ENCODE measurements at regions not wholly inside any gene's neighbourhood (a gene's known extent, or its start where the extent isn't known, plus 50 kb on each side); places are given as distances from the start of the nearest gene placed in this dataset.
"Not testable (repeated sequence)": the region's sequence is repeated elsewhere in the genome, so short reads cannot be mapped to it uniquely, and the experiment has no call there.

GRCh38 chr22:12541412-12542170 is 2986.4 kb upstream of the OR11H1 start:
- H3K9me3 ChIP-seq; H3K4me1 ChIP-seq; H3K27me3 ChIP-seq; H3K4me3 ChIP-seq; H3K27ac ChIP-seq; H3K36me3 ChIP-seq; intact Hi-C loops (cut with DNase I); ATAC-seq: not testable (repeated sequence)
- peak in 2 of 5 donors; percentile 12 to 42 for DNase-seq
- 47 to 60% (median 52%) methylated on average over 5 to 10 of the region's 10 CpGs for WGBS, 4 donors

DNA sequence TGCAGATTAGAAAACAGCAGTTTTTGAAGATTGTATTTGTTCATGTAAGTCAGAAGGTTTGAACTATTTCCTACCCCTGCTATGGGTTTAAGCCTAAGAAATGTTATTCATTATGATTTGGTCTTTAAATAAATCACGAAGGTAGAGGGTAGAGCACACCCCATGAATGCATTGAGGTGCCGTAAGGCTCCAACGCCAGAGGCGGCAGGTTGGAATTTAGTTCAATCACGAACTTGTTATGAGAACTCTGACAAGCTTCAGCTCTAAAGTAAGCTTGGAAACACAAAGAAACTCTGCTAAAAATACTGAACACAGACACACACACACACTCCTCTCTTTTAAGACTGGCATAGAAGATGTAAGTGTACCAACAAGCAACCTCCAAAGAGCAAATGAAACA is 2974.6 kb upstream of the OR11H1 start:
- ATAC-seq; DNase-seq; H3K27ac ChIP-seq; intact Hi-C loops (cut with DNase I); H3K36me3 ChIP-seq; H3K4me3 ChIP-seq; H3K9me3 ChIP-seq; H3K4me1 ChIP-seq; H3K27me3 ChIP-seq: not testable (repeated sequence)
- WGBS, 4 donors: 43 to 69% (median 62%) methylated on average over 1 to 5 of the region's 5 CpGs

DNA sequence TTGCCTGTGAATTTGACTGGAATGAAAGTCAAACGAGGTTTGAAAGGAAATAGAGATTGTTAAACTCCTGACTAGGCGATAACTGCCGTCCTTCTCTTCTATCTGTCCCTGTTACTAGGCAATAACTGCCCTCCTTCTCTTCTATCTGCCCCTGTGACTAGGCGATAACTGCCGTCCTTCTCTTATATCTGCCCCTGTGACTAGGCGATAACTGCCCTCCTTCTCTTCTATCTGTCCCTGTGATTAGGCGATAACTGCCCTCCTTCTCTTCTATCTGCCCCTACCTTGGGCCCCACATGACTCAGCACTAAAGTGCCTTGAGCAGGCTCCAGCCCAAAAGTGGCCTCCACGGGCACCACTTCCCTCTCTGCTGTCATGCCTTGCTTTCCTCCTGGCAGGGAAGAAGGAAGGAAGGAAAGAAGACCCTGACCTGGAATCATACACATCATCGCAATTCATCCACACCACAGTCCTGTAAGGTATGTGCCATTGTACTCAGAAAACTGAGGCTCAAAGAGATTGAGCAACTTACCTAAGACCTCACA is 2973.3 kb upstream of the OR11H1 start:
- 65 to 80% (median 72%) methylated on average over 6 to 9 of the region's 9 CpGs for WGBS, 4 donors
- H3K9me3 ChIP-seq; H3K27me3 ChIP-seq; H3K4me1 ChIP-seq; H3K4me3 ChIP-seq; ATAC-seq; H3K27ac ChIP-seq; intact Hi-C loops (cut with DNase I); H3K36me3 ChIP-seq; DNase-seq: not testable (repeated sequence)

DNA sequence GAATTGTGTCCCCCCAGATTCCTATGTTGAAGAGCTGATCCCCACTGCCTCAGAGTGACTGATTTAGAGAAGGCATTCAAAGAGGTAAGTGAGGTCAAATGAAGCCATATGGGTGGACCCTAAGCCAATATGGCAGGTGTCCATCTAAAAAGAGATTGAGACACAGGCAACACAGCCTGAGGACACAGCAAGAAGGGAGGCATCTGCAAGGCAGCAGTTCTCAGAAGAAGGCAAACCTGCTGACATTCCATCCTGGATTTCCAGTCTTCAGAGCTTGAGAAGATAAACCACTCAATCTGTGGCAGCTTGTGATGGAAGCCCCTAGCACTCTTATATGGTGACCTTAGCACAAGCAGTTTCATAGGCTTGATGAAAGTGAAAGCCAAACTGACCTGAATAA is 2956.5 kb upstream of the OR11H1 start:
- intact Hi-C loops (cut with DNase I); DNase-seq; H3K36me3 ChIP-seq; H3K9me3 ChIP-seq; H3K4me3 ChIP-seq; ATAC-seq; H3K4me1 ChIP-seq; H3K27ac ChIP-seq; H3K27me3 ChIP-seq: not testable (repeated sequence)

DNA sequence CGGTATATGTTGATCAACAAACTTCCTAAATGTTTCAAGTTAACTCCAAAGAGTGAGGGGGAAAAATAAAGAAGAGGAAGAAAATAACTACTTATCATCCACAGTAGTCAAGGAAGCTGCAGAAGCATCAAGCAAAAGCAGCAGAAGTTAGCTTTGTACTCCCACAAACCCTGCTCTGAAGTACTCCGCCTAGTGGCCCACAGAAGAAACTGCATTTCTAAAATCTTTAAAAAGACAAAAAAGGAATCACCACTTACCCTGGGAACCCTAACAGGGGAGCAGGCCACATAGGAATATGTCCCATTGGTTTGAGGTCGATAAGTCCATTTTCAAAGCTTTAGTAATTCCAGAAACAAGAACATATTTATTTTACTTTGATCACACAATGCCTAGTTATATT is 2948.3 kb upstream of the OR11H1 start:
- H3K36me3 ChIP-seq; H3K27ac ChIP-seq; intact Hi-C loops (cut with DNase I); DNase-seq; H3K4me1 ChIP-seq; H3K9me3 ChIP-seq; ATAC-seq; H3K27me3 ChIP-seq; H3K4me3 ChIP-seq: not testable (repeated sequence)
- 0 to 19% (median 2%) methylated on average over 2 to 3 of the region's 3 CpGs for WGBS, 4 donors
- TF ChIP-seq, protein P1, sequence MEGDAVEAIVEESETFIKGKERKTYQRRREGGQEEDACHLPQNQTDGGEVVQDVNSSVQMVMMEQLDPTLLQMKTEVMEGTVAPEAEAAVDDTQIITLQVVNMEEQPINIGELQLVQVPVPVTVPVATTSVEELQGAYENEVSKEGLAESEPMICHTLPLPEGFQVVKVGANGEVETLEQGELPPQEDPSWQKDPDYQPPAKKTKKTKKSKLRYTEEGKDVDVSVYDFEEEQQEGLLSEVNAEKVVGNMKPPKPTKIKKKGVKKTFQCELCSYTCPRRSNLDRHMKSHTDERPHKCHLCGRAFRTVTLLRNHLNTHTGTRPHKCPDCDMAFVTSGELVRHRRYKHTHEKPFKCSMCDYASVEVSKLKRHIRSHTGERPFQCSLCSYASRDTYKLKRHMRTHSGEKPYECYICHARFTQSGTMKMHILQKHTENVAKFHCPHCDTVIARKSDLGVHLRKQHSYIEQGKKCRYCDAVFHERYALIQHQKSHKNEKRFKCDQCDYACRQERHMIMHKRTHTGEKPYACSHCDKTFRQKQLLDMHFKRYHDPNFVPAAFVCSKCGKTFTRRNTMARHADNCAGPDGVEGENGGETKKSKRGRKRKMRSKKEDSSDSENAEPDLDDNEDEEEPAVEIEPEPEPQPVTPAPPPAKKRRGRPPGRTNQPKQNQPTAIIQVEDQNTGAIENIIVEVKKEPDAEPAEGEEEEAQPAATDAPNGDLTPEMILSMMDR (IDR thresholded peaks at IDR 0.05): peak in 3 of 12 donors; percentile 10 to 26 (median 21)

DNA sequence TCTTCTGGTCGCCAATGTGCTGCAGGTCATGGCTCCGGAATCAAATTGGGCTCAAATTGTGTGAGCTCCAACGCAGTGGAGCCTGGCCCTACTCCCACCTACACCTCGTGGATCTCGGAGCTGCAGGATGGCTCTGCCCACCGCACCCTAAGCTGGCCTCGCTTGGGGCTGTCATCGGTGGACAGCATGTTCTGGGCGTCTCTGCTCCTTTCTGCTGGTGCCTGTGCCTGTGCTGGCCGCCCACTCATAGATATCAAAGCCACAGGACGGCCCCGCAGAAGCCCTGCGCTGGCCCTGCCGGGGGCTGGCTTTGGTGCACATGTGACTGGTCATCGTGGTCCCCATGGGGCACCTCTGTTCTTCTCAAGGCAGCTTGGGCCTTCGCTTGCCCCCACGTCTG is 2943.5 kb upstream of the OR11H1 start:
- H3K27me3 ChIP-seq; intact Hi-C loops (cut with DNase I); H3K4me3 ChIP-seq; ATAC-seq; H3K4me1 ChIP-seq; H3K36me3 ChIP-seq; H3K27ac ChIP-seq; H3K9me3 ChIP-seq: not testable (repeated sequence)
- peak in 1 of 5 donors; percentile 37 for DNase-seq
- WGBS, 4 donors: 58 to 64% (median 61%) methylated on average over 7 to 17 of the region's 17 CpGs

DNA sequence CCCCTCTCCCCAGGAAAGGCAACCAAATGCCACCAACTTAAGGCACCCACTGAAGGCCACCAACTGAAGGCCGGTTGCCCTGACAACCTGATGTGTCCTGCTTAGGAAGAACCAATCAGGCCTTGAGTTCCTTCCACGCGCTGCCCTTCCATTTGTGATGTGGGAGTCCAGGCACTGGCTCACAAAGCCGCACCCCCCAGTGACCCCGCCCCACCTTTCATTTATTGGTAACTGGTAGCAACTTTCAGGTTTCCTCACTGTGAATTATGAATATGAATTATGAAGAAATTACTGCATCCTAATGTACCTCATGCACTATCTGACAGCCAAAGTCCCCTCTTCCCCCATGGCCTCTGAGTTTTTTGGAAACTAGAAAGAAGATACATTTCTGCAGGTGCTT is 2943.1 kb upstream of the OR11H1 start:
- H3K36me3 ChIP-seq; intact Hi-C loops (cut with DNase I); H3K27me3 ChIP-seq; ATAC-seq; H3K4me1 ChIP-seq; DNase-seq; H3K4me3 ChIP-seq; H3K27ac ChIP-seq: not testable (repeated sequence)
- H3K9me3 ChIP-seq: peaks cover 0 to 14% (median 3%) of the 10 kb centered on the region in 12 donors
- 70 to 83% (median 76%) methylated on average over 3 to 5 of the region's 5 CpGs for WGBS, 4 donors

GRCh38 chr22:12595724-12596123 is 2932.3 kb upstream of the OR11H1 start:
- peaks cover 0 to 73% (median 29%) of the 10 kb centered on the region in 12 donors for H3K9me3 ChIP-seq
- ATAC-seq; H3K4me3 ChIP-seq; H3K27ac ChIP-seq; H3K27me3 ChIP-seq; intact Hi-C loops (cut with DNase I); H3K36me3 ChIP-seq; H3K4me1 ChIP-seq: not testable (repeated sequence)
- 71 to 73% (median 72%) methylated on average over 13 of the region's 13 CpGs for WGBS, 4 donors
- peak in 1 of 5 donors; percentile 40 for DNase-seq

DNA sequence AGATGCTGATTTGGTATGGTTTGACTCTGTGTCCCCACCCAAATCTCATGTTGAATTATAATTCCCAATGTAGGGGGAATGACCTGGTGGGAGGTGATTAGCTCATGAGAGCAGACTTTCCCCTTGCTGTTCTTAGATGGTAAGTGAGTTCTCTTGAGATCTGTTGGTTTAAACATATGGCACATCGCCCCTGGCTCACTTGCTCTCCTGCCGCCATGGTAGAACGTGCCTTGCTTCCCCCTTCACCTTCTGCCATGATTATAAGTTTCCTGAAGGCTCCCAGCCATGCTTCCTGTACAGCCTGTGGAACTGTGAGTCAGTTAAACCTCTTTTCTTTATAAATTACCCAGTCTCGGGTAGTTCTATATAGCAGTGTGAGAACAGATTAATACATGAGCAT is 2930.2 kb upstream of the OR11H1 start:
- intact Hi-C loops (cut with DNase I); H3K27ac ChIP-seq; H3K27me3 ChIP-seq; H3K4me1 ChIP-seq; ATAC-seq; H3K36me3 ChIP-seq; H3K4me3 ChIP-seq; DNase-seq: not testable (repeated sequence)
- WGBS, 4 donors: 64 to 70% (median 66%) methylated on average over 4 of the region's 4 CpGs
- H3K9me3 ChIP-seq: peaks cover 0 to 61% (median 21%) of the 10 kb centered on the region in 12 donors

GRCh38 chr22:12601510-12601869 is 2926.5 kb upstream of the OR11H1 start:
- DNase-seq; H3K36me3 ChIP-seq; H3K27me3 ChIP-seq; H3K4me1 ChIP-seq; ATAC-seq; intact Hi-C loops (cut with DNase I): not testable (repeated sequence)
- Histone ChIP-seq H3K4me3 (peak overlapping the region in 5 of 12 donors; percentile 7 to 38 (median 25)), H3K27ac (peak overlapping the region in 1 of 12 donors; percentile 46), H3K9me3 (peaks cover 0 to 59% (median 14%) of the 10 kb centered on the region in 12 donors)
- WGBS, 4 donors: 65 to 75% (median 70%) methylated on average over 16 of the region's 16 CpGs

Data from heart left ventricle (tissue), 16 donors.